ENCODE measurements at regions not wholly inside any gene's neighbourhood (a gene's known extent, or its start where the extent isn't known, plus 50 kb on each side); places are given as distances from the start of the nearest gene placed in this dataset.
"Not testable (repeated sequence)": the region's sequence is repeated elsewhere in the genome, so short reads cannot be mapped to it uniquely, and the experiment has no call there.

- TF ChIP-seq, protein P1, sequence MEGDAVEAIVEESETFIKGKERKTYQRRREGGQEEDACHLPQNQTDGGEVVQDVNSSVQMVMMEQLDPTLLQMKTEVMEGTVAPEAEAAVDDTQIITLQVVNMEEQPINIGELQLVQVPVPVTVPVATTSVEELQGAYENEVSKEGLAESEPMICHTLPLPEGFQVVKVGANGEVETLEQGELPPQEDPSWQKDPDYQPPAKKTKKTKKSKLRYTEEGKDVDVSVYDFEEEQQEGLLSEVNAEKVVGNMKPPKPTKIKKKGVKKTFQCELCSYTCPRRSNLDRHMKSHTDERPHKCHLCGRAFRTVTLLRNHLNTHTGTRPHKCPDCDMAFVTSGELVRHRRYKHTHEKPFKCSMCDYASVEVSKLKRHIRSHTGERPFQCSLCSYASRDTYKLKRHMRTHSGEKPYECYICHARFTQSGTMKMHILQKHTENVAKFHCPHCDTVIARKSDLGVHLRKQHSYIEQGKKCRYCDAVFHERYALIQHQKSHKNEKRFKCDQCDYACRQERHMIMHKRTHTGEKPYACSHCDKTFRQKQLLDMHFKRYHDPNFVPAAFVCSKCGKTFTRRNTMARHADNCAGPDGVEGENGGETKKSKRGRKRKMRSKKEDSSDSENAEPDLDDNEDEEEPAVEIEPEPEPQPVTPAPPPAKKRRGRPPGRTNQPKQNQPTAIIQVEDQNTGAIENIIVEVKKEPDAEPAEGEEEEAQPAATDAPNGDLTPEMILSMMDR (IDR thresholded peaks at IDR 0.05) = not testable (repeated sequence)
- TF ChIP-seq POLR2A, EP300 (IDR thresholded peaks at IDR 0.05): not testable (repeated sequence)
Observed at GRCh38 chr2:111574803-111575202, 309.2 kb downstream of the ANAPC1 start.

Data from gastroesophageal sphincter (tissue), 3 donors.